HL-60 (cell line): ENCODE measurements at regions not wholly inside any gene's neighbourhood (a gene's known extent, or its start where the extent isn't known, plus 50 kb on each side); places are given as distances from the start of the nearest gene placed in this dataset.

ENCODE experiments used
- DNase-seq, 2 experiments: peaks; one replicate each; pipeline ENCODE4 v3.0.0-alpha.2; 2010 to 2020; ENCODE audit warnings: low read depth in 1 of 2, low spot score in 1 of 2
- H3K27ac ChIP-seq: fragments of 250-450 bp; sonication (Bioruptor Pico); replicated peaks from 2 replicates; pipeline ENCODE4 v1.5.1; 2020; ENCODE audit warnings: mild to moderate bottlenecking, moderate library complexity
- H3K27me3 ChIP-seq: fragments of 250-450 bp; sonication (Bioruptor Pico); 2 replicates; pipeline ENCODE4 v1.5.1; 2021; ENCODE audit warnings: mild to moderate bottlenecking, moderate library complexity; ENCODE audit not compliant: insufficient read depth, poor library complexity, severe bottlenecking
- H3K4me3 ChIP-seq: replicated peaks from 2 replicates; pipeline ENCODE4 v1.5.1; 2011; ENCODE audit warnings: mild to moderate bottlenecking, control low read depth, low read length; ENCODE audit not compliant: insufficient read depth
- CTCF ChIP-seq: IDR thresholded peaks from one replicate; pipeline ENCODE4 v1.5.1; 2011; ENCODE audit warnings: low read length, control low read depth, inconsistent platforms; ENCODE audit not compliant: insufficient read depth
- GABPA ChIP-seq: IDR thresholded peaks from 2 replicates; pipeline ENCODE4 v1.6.1; 2012; ENCODE audit warnings: low read depth
- POLR2AphosphoS5 ChIP-seq: IDR thresholded peaks from 2 replicates; pipeline ENCODE4 v1.6.1; 2012; ENCODE audit warnings: low read depth
- SPI1 ChIP-seq: IDR thresholded peaks from 2 replicates; pipeline ENCODE4 v1.6.1; 2012; ENCODE audit warnings: low read depth, mild to moderate bottlenecking, borderline replicate concordance
- TF ChIP-seq, protein P1 (sequence below): IDR thresholded peaks from 2 replicates; pipeline ENCODE4 v1.6.1; 2012; ENCODE audit warnings: low read depth; ENCODE audit not compliant: insufficient replicate concordance

GRCh38 chr4:111937368-111937767, 207.9 kb upstream of the FAM241A start:
- TF ChIP-seq CTCF (no peak), SPI1 (no peak), GABPA (no peak), POLR2AphosphoS5 (no peak)
- TF ChIP-seq, protein P1, sequence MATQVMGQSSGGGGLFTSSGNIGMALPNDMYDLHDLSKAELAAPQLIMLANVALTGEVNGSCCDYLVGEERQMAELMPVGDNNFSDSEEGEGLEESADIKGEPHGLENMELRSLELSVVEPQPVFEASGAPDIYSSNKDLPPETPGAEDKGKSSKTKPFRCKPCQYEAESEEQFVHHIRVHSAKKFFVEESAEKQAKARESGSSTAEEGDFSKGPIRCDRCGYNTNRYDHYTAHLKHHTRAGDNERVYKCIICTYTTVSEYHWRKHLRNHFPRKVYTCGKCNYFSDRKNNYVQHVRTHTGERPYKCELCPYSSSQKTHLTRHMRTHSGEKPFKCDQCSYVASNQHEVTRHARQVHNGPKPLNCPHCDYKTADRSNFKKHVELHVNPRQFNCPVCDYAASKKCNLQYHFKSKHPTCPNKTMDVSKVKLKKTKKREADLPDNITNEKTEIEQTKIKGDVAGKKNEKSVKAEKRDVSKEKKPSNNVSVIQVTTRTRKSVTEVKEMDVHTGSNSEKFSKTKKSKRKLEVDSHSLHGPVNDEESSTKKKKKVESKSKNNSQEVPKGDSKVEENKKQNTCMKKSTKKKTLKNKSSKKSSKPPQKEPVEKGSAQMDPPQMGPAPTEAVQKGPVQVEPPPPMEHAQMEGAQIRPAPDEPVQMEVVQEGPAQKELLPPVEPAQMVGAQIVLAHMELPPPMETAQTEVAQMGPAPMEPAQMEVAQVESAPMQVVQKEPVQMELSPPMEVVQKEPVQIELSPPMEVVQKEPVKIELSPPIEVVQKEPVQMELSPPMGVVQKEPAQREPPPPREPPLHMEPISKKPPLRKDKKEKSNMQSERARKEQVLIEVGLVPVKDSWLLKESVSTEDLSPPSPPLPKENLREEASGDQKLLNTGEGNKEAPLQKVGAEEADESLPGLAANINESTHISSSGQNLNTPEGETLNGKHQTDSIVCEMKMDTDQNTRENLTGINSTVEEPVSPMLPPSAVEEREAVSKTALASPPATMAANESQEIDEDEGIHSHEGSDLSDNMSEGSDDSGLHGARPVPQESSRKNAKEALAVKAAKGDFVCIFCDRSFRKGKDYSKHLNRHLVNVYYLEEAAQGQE, result no peak
- peaks cover 3% of the 10 kb centered on the region for H3K27me3 ChIP-seq

GRCh38 chr4:111941957-111942356, 203.3 kb upstream of the FAM241A start:
- DNase-seq, result no peak
- no peak for TF ChIP-seq SPI1
- no peak for TF ChIP-seq CTCF
- TF ChIP-seq, protein P1, result no peak
- Histone ChIP-seq H3K27me3 (no peaks in the 10 kb centered on the region), H3K4me3 (no peak overlapping the region), H3K27ac (no peak overlapping the region)

More at GRCh38 chr4:111937368-111937767, 207.9 kb upstream of the FAM241A start:
- Histone ChIP-seq H3K4me3 (no peak overlapping the region), H3K27ac (no peak overlapping the region)
- DNase-seq, result no peak

- Histone ChIP-seq H3K4me3 (no peak overlapping the region), H3K27ac (no peak overlapping the region), H3K27me3 (no peaks in the 10 kb centered on the region)
- peak in 1 of 2 experiments; percentile 15 for DNase-seq
- TF ChIP-seq POLR2AphosphoS5 (no peak), CTCF (peak; percentile 54)
Measured at GRCh38 chr4:111943796-111944203, 201.5 kb upstream of the FAM241A start.

GRCh38 chr4:111945014-111945413, 200.2 kb upstream of the FAM241A start:
- Histone ChIP-seq H3K27me3 (no peaks in the 10 kb centered on the region), H3K27ac (no peak overlapping the region), H3K4me3 (no peak overlapping the region)
- no peak for TF ChIP-seq CTCF
- TF ChIP-seq GABPA, result no peak
- TF ChIP-seq SPI1, result no peak
- no peak for TF ChIP-seq POLR2AphosphoS5
- TF ChIP-seq, protein P1, result peak; percentile 85
- no peak for DNase-seq
